K562 (cell line): ENCODE measurements at regions not wholly inside any gene's neighbourhood (a gene's known extent, or its start where the extent isn't known, plus 50 kb on each side); places are given as distances from the start of the nearest gene placed in this dataset.

Experiments used
- ATAC-seq: fragments of 200-7000 bp; cut with Tn5 transposase; 3 replicates; pipeline ENCODE4 v1.9.1; 2020; ENCODE audit warnings: moderate library complexity
- BruUV-seq: library from RNA; stranded (reverse); fragments of 400-500 nt; replicated peaks from 2 replicates; lab custom pipeline; 2021; lab: Mats Ljungman, UMichigan
- CTCF ChIA-PET: fragments of 300-600 bp; formaldehyde crosslinking; extraction: SDS; loops from one replicate; lab custom pipeline; 2021; ENCODE audit warnings: low intra/inter-chr PET ratio; lab: Yijun Ruan, JAX
- POLR2A ChIA-PET: fragments of 300-600, 350-650 bp; sonication (Branson Sonifier 250); formaldehyde crosslinking; extraction: SDS; loops from one replicate; lab custom pipeline; 2021; ENCODE audit warnings: antibody characterized with exemption, inconsistent platforms; lab: Yijun Ruan, JAX
- DNase-seq, 4 experiments: peaks; one replicate each; pipeline versions ENCODE4 v3.0.0 to v3.0.0-alpha.2; 2011 to 2018; ENCODE audit warnings: low spot score in 3 of 4, mixed read lengths in 3 of 4; ENCODE audit errors: extremely low read depth in 1 of 4
- FAIRE-seq: peaks from 2 replicates; lab custom pipeline; 2011; peaks lifted over from hg19 to GRCh38; lab: Jason Lieb, UNC
- H2AFZ ChIP-seq: 2 replicates; pipeline ENCODE4 v1.6.0; 2011; ENCODE audit warnings: low read depth, low read length, control low read depth, inconsistent platforms
- H3K27ac ChIP-seq: fragments of 200-600 bp; 3 replicates; pipeline ENCODE4 v1.8.0; 2011; ENCODE audit warnings: low read depth, mild to moderate bottlenecking, control low read depth, inconsistent platforms, low read length, moderate library complexity, mixed read lengths; ENCODE audit errors: extremely low read depth
- H3K27me3 ChIP-seq, 2 experiments: fragments of 300-600 bp in 1 of 2; 2 replicates in 1 of 2; 3 replicates in 1 of 2; pipeline versions ENCODE4 v1.6.0 to v1.8.0; 2011; ENCODE audit warnings: inconsistent platforms in 2 of 2, low read length in 2 of 2, mild to moderate bottlenecking in 1 of 2, mixed read lengths in 1 of 2, moderate library complexity in 1 of 2; ENCODE audit not compliant: control insufficient read depth in 2 of 2, insufficient read depth in 2 of 2
- H3K36me3 ChIP-seq: fragments of 300-600 bp; 3 replicates; pipeline ENCODE4 v1.8.0; 2011; ENCODE audit warnings: mild to moderate bottlenecking, low read length, inconsistent platforms; ENCODE audit not compliant: control insufficient read depth, insufficient read depth
- H3K4me1 ChIP-seq, 2 experiments: fragments of 200-600 bp in 1 of 2; replicated peaks in 1 of 2; 2 replicates in 1 of 2; 3 replicates in 1 of 2; pipeline versions ENCODE4 v1.5.1 to v1.8.0; 2011; ENCODE audit warnings: inconsistent platforms in 2 of 2, low read length in 2 of 2, mild to moderate bottlenecking in 1 of 2, mixed read lengths in 1 of 2, moderate library complexity in 1 of 2; ENCODE audit not compliant: control insufficient read depth in 2 of 2, insufficient read depth in 2 of 2
- H3K4me2 ChIP-seq: 2 replicates; pipeline ENCODE4 v1.6.1; 2011; ENCODE audit warnings: low read length, control low read depth, inconsistent platforms, mixed read lengths; ENCODE audit not compliant: insufficient read depth
- H3K4me3 ChIP-seq: fragments of 200-600 bp; sonication (generic), shearing (Covaris generic); 2 replicates; pipeline ENCODE4 v1.5.1; 2016; ENCODE audit warnings: control low read depth, inconsistent platforms
- H3K79me2 ChIP-seq: fragments of 200-600 bp; 3 replicates; pipeline ENCODE4 v1.8.0; 2011; ENCODE audit warnings: low read length, inconsistent platforms; ENCODE audit not compliant: control insufficient read depth, insufficient read depth
- H3K9ac ChIP-seq, 2 experiments: 2 replicates each; pipeline versions ENCODE4 v1.6.0 to v1.6.1; 2011; ENCODE audit warnings: low read depth in 2 of 2, low read length in 2 of 2, control low read depth in 1 of 2, inconsistent platforms in 1 of 2, mild to moderate bottlenecking in 1 of 2, mixed read lengths in 1 of 2; ENCODE audit not compliant: insufficient read depth in 1 of 2
- H3K9me1 ChIP-seq: one replicate; pipeline ENCODE4 v1.6.0; 2011; ENCODE audit warnings: inconsistent platforms, mild to moderate bottlenecking, low read length, moderate library complexity; ENCODE audit not compliant: control insufficient read depth, insufficient read depth
- H3K9me3 ChIP-seq: replicated peaks from 2 replicates; pipeline ENCODE4 v1.5.1; 2011; ENCODE audit warnings: low read depth, low read length, inconsistent platforms; ENCODE audit not compliant: control insufficient read depth, insufficient read depth
- H4K20me1 ChIP-seq: replicated peaks from 2 replicates; pipeline ENCODE4 v1.6.1; 2011; ENCODE audit warnings: low read length, inconsistent platforms, mixed read lengths; ENCODE audit not compliant: control insufficient read depth, insufficient read depth
- BACH1 ChIP-seq: fragments of 200-800 bp; sonication (Bioruptor generic); IDR thresholded peaks from 2 replicates; pipeline ENCODE4 v1.6.1; 2016; ENCODE audit warnings: missing genetic modification characterization, missing compliant biosample characterization
- BHLHE40 ChIP-seq: IDR thresholded peaks from 2 replicates; pipeline ENCODE4 v1.6.1; 2011; ENCODE audit warnings: low read length, improper control_type of control experiment
- CREB1 ChIP-seq, 2 experiments: sonication (generic) in 1 of 2; formaldehyde crosslinking in 1 of 2; IDR thresholded peaks; 2 replicates each; pipeline versions ENCODE4 v1.6.1 to v1.8.0; 2012 to 2022; ENCODE audit warnings: inconsistent platforms in 1 of 2, mild to moderate bottlenecking in 1 of 2, missing genetic modification reagents in 1 of 2, moderate library complexity in 1 of 2
- EGR1 ChIP-seq: fragments of 450-650 bp; conservative IDR thresholded peaks from 2 replicates; pipeline ENCODE4 v1.6.1; 2017; ENCODE audit warnings: mild to moderate bottlenecking
- ESRRA ChIP-seq: fragments of 450-650 bp; IDR thresholded peaks from 2 replicates; pipeline ENCODE4 v1.6.1; 2014; ENCODE audit warnings: low read depth, mild to moderate bottlenecking, moderate library complexity, borderline replicate concordance
- FOXJ2 ChIP-seq: fragments of 200-800 bp; sonication (Bioruptor generic); IDR thresholded peaks from 2 replicates; pipeline ENCODE4 v1.6.1; 2016; ENCODE audit warnings: missing genetic modification characterization, missing compliant biosample characterization
- HNRNPUL1 ChIP-seq: fragments of 200-400 bp; formaldehyde crosslinking; IDR thresholded peaks from 2 replicates; pipeline ENCODE4 v1.6.1; 2017; ENCODE audit warnings: low read length
- NFRKB ChIP-seq: fragments of 450-650 bp; IDR thresholded peaks from 2 replicates; pipeline ENCODE4 v1.6.1; 2016; ENCODE audit warnings: low read depth
- RBM17 ChIP-seq: fragments of 200-400 bp; formaldehyde crosslinking; IDR thresholded peaks from 2 replicates; pipeline ENCODE4 v1.6.1; 2017; ENCODE audit warnings: low read depth, mild to moderate bottlenecking, low read length, borderline replicate concordance
- SAP30 ChIP-seq: fragments of 200-600 bp; sonication (generic); IDR thresholded peaks from 2 replicates; pipeline ENCODE4 v1.6.1; 2012; ENCODE audit warnings: borderline replicate concordance, low read depth, mild to moderate bottlenecking, moderate library complexity, low read length, control low read depth, inconsistent platforms; ENCODE audit not compliant: insufficient read depth, poor library complexity, severe bottlenecking
- SMAD1 ChIP-seq: fragments of 150-350 bp; IDR thresholded peaks from 2 replicates; pipeline ENCODE4 v1.6.1; 2014; ENCODE audit warnings: low read length, low read depth; ENCODE audit not compliant: partially characterized antibody
- SMAD2 ChIP-seq: fragments of 150-350 bp; IDR thresholded peaks from 2 replicates; pipeline ENCODE4 v1.6.1; 2014; ENCODE audit warnings: low read depth, mild to moderate bottlenecking, low read length
- TFAM ChIP-seq: fragments of 250-450 bp; sonication (Bioruptor Pico); conservative IDR thresholded peaks from 2 replicates; pipeline ENCODE4 v1.5.0; 2021; ENCODE audit warnings: mild to moderate bottlenecking, moderate library complexity
- ZNF347 ChIP-seq: fragments of 450-650 bp; formaldehyde crosslinking; IDR thresholded peaks from 2 replicates; pipeline ENCODE4 v1.4.0; 2020; ENCODE audit warnings: low read depth, mild to moderate bottlenecking, moderate library complexity
- in situ Hi-C: fragments of 300-500 bp; cut with MboI; formaldehyde crosslinking; loops from 4 replicates; pipeline ENCODE4 v1.15.0; 2018; ENCODE audit warnings: inconsistent platforms, mixed read lengths
- intact Hi-C: fragments of 100-400 bp; cut with micrococcal nuclease; formaldehyde crosslinking; loops from 2 replicates; pipeline ENCODE4 v1.14.2; 2022
- TF ChIP-seq, protein P1 (sequence below): IDR thresholded peaks from 3 replicates; pipeline ENCODE4 v1.6.1; 2011; ENCODE audit warnings: borderline replicate concordance, mild to moderate bottlenecking, moderate library complexity; ENCODE audit not compliant: insufficient read length; ENCODE audit errors: extremely low read depth
- TF ChIP-seq, protein P2 (sequence below), 2 experiments: fragments of 450-650 bp in 1 of 2; sonication (generic) in 1 of 2; formaldehyde crosslinking; conservative IDR thresholded peaks; 2 replicates each; pipeline versions ENCODE4 v1.4.0 to v1.8.1; 2020 to 2022; ENCODE audit warnings: mild to moderate bottlenecking in 1 of 2, missing genetic modification reagents in 1 of 2

DNA sequence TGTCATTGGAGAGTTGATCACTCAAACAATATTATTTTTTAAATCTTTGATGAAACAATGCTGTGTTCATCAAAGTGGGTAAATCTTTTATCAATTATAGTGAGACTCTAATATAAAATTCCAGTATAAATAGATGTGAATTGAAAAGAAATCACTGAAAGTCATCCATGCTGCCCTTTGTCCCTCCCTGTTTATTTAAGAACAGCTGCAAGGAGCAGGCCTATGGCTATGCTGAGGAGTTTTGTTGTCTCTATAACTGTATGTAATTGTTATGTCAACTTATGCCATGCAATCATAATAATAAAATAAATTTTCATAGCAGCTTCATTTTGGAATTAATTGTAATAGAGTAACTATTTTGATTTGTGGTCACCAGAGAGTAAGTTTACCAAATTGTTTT is 1272.4 kb upstream of the ADGRL4 start:
- Histone ChIP-seq H3K27ac (no peak overlapping the region), H3K9me1 (no peaks in the 10 kb centered on the region), H3K9me3 (0 out of 2 replicates have a peak, but pooled peaks cover 2% of the 10 kb centered on the region), H2AFZ (no peak overlapping the region), H4K20me1 (no peaks in the 10 kb centered on the region)
- POLR2A ChIA-PET, result no interaction called here
- TF ChIP-seq SAP30 (no peak), CREB1 (IDR thresholded peaks at IDR 0.05) (no peak), CREB1 (CRISPR knock-in tag; IDR thresholded peaks at IDR 0.05) (no peak), BACH1 (tag) (no peak), BHLHE40 (no peak), TFAM (CRISPR knock-in tag) (no peak), HNRNPUL1 (no peak), SMAD1 (no peak), NFRKB (no peak), SMAD2 (no peak), ESRRA (no peak), RBM17 (no peak), ZNF347 (no peak), EGR1 (no peak), FOXJ2 (no peak)
- TF ChIP-seq, protein P1, sequence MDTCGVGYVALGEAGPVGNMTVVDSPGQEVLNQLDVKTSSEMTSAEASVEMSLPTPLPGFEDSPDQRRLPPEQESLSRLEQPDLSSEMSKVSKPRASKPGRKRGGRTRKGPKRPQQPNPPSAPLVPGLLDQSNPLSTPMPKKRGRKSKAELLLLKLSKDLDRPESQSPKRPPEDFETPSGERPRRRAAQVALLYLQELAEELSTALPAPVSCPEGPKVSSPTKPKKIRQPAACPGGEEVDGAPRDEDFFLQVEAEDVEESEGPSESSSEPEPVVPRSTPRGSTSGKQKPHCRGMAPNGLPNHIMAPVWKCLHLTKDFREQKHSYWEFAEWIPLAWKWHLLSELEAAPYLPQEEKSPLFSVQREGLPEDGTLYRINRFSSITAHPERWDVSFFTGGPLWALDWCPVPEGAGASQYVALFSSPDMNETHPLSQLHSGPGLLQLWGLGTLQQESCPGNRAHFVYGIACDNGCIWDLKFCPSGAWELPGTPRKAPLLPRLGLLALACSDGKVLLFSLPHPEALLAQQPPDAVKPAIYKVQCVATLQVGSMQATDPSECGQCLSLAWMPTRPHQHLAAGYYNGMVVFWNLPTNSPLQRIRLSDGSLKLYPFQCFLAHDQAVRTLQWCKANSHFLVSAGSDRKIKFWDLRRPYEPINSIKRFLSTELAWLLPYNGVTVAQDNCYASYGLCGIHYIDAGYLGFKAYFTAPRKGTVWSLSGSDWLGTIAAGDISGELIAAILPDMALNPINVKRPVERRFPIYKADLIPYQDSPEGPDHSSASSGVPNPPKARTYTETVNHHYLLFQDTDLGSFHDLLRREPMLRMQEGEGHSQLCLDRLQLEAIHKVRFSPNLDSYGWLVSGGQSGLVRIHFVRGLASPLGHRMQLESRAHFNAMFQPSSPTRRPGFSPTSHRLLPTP, result no peak
- TF ChIP-seq, protein P2, sequence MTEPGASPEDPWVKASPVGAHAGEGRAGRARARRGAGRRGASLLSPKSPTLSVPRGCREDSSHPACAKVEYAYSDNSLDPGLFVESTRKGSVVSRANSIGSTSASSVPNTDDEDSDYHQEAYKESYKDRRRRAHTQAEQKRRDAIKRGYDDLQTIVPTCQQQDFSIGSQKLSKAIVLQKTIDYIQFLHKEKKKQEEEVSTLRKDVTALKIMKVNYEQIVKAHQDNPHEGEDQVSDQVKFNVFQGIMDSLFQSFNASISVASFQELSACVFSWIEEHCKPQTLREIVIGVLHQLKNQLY (CRISPR knock-in tag; conservative IDR thresholded peaks at IDR 0.05), result no peak
- TF ChIP-seq, all 486 proteins: peak for 0
- no peak for DNase-seq
- no peaks in the 10 kb centered on the region for H3K27me3 ChIP-seq
- no peaks in the 10 kb centered on the region for H3K79me2 ChIP-seq
- no peak overlapping the region for H3K9ac ChIP-seq
- no peaks in the 10 kb centered on the region for H3K36me3 ChIP-seq
- H3K4me2 ChIP-seq, result no peak overlapping the region
- FAIRE-seq, result no peak
- no peaks in the 10 kb centered on the region for H3K4me1 ChIP-seq
- H3K4me3 ChIP-seq, result no peak overlapping the region
- BruUV-seq, result no TSS peak
- intact Hi-C loops (no loop called here), in situ Hi-C loops (no loop called here)
- ATAC-seq, result no peak
- CTCF ChIA-PET, result no interaction called here
